Erythroblast (primary cell): ENCODE measurements at regions not wholly inside any gene's neighbourhood (a gene's known extent, or its start where the extent isn't known, plus 50 kb on each side); places are given as distances from the start of the nearest gene placed in this dataset.
"Not testable (repeated sequence)": the region's sequence is repeated elsewhere in the genome, so short reads cannot be mapped to it uniquely, and the experiment has no call there.

ENCODE experiments used
- GATA1 ChIP-seq: IDR thresholded peaks from 2 replicates; pipeline ENCODE4 v1.6.1; 2011; ENCODE audit warnings: low read depth, mild to moderate bottlenecking, control low read depth, low read length, moderate library complexity
- POLR2A ChIP-seq: IDR thresholded peaks from 2 replicates; pipeline ENCODE4 v1.6.1; 2011; ENCODE audit warnings: mild to moderate bottlenecking, low read length

DNA sequence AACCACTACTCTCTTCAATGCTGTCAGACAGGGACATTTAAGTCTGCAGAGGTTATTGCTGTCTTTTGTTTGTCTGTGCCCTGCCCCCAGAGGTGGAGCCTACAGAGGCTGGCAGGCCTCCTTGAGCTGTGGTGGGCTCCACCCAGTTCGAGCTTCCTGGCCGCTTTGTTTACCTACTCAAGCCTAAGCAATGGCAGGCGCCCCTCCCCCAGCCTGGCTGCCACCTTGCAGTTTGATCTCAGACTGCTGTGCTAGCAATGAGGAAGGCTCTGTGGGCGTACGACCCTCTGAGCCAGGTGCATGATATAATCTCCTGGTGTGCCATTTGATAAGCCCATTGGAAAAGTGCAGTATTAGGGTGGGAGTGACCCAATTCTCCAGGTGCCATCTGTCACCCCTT, 628.7 kb downstream of the GABRG2 start:
- TF ChIP-seq POLR2A, GATA1: not testable (repeated sequence)
